H1 (cell line): ENCODE measurements at regions not wholly inside any gene's neighbourhood (a gene's known extent, or its start where the extent isn't known, plus 50 kb on each side); places are given as distances from the start of the nearest gene placed in this dataset.

Experiments used
- CTCF ChIA-PET: fragments of 300-600 bp; sonication (Branson Sonifier 250); formaldehyde crosslinking; loops from one replicate; lab custom pipeline; 2021; ENCODE audit not compliant: partially characterized antibody; lab: Charles Lee
- POLR2A ChIA-PET: fragments of 300-600 bp; sonication (Branson Sonifier 250); formaldehyde crosslinking; loops from one replicate; lab custom pipeline; 2021; ENCODE audit warnings: inconsistent platforms; ENCODE audit not compliant: partially characterized antibody; lab: Charles Lee
- DNase-seq, 2 experiments: peaks; one replicate each; pipeline versions ENCODE4 v3.0.0 to v3.0.0-alpha.2; 2010 to 2022; ENCODE audit warnings: low spot score in 2 of 2, low read depth in 1 of 2, mixed read lengths in 1 of 2
- FAIRE-seq: peaks from 2 replicates; lab custom pipeline; 2011; peaks lifted over from hg19 to GRCh38; lab: Jason Lieb, UNC
- H2AFZ ChIP-seq: 2 replicates; pipeline ENCODE4 v1.8.1; 2012; ENCODE audit warnings: low read length, inconsistent platforms
- H2AK5ac ChIP-seq: 2 replicates; pipeline ENCODE4 v1.6.1; 2013; ENCODE audit warnings: low read depth, low read length
- H2BK120ac ChIP-seq: replicated peaks from 2 replicates; pipeline ENCODE3; 2013; ENCODE audit warnings: low read depth, low read length, inconsistent platforms
- H2BK12ac ChIP-seq: 2 replicates; pipeline ENCODE4 v1.6.1; 2013; ENCODE audit warnings: low read depth, low read length
- H2BK15ac ChIP-seq: 2 replicates; pipeline ENCODE4 v1.6.1; 2013; ENCODE audit warnings: low read length
- H2BK20ac ChIP-seq: 2 replicates; pipeline ENCODE4 v1.6.1; 2013; ENCODE audit warnings: low read length
- H2BK5ac ChIP-seq: 2 replicates; pipeline ENCODE4 v1.6.1; 2013; ENCODE audit warnings: low read depth, low read length
- H3K14ac ChIP-seq: 2 replicates; pipeline ENCODE4 v1.6.1; 2013; ENCODE audit warnings: inconsistent platforms; ENCODE audit not compliant: insufficient read length
- H3K18ac ChIP-seq: 2 replicates; pipeline ENCODE4 v1.6.1; 2013; ENCODE audit warnings: low read length; ENCODE audit errors: extremely low read depth
- H3K23ac ChIP-seq: 2 replicates; pipeline ENCODE4 v1.6.1; 2013; ENCODE audit warnings: inconsistent platforms; ENCODE audit not compliant: insufficient read length
- H3K23me2 ChIP-seq: 2 replicates; pipeline ENCODE4 v1.6.1; 2013; ENCODE audit warnings: low read depth, low read length
- H3K27ac ChIP-seq: 2 replicates; pipeline ENCODE4 v1.6.1; 2011; ENCODE audit warnings: low read depth, low read length, inconsistent platforms
- H3K27me3 ChIP-seq, 4 experiments: replicated peaks in 1 of 4; 1 replicate in 1 of 4; 2 replicates in 3 of 4; pipeline versions ENCODE4 v1.6.1 to v1.8.1; 2011 to 2013; ENCODE audit warnings: low read length in 3 of 4, mild to moderate bottlenecking in 3 of 4, inconsistent platforms in 2 of 4, mixed read lengths in 2 of 4, moderate library complexity in 1 of 4; ENCODE audit not compliant: control insufficient read depth in 3 of 4, insufficient read depth in 3 of 4; ENCODE audit errors: extremely low read depth in 1 of 4
- H3K36me3 ChIP-seq, 4 experiments: 2 replicates each; pipeline versions ENCODE4 v1.6.1 to v1.8.1; 2011 to 2013; ENCODE audit warnings: mild to moderate bottlenecking in 4 of 4, low read length in 3 of 4, moderate library complexity in 2 of 4, control low read depth in 1 of 4, inconsistent platforms in 1 of 4; ENCODE audit not compliant: insufficient read depth in 4 of 4, control insufficient read depth in 2 of 4
- H3K4ac ChIP-seq: replicated peaks from 2 replicates; pipeline ENCODE3; 2013; ENCODE audit warnings: low read length, low read depth, mixed read lengths, inconsistent platforms; ENCODE audit not compliant: insufficient read length
- H3K4me1 ChIP-seq, 4 experiments: replicated peaks in 1 of 4; 1 replicate in 1 of 4; 2 replicates in 3 of 4; pipeline versions ENCODE4 v1.6.1 to v1.8.1; 2011 to 2013; ENCODE audit warnings: low read length in 3 of 4, inconsistent platforms in 2 of 4, mixed read lengths in 1 of 4; ENCODE audit not compliant: insufficient read depth in 4 of 4, control insufficient read depth in 3 of 4
- H3K4me2 ChIP-seq, 2 experiments: 2 replicates each; pipeline versions ENCODE4 v1.6.1 to v1.8.1; 2011 to 2013; ENCODE audit warnings: low read depth in 2 of 2, low read length in 2 of 2, control low read depth in 1 of 2, inconsistent platforms in 1 of 2, mild to moderate bottlenecking in 1 of 2; ENCODE audit not compliant: insufficient read depth in 1 of 2
- H3K4me3 ChIP-seq, 4 experiments: fragments of 200-600, 300-600 bp in 1 of 4; sonication (generic), shearing (Covaris generic), sonication (Bioruptor Twin) in 1 of 4; 2 replicates each; pipeline versions ENCODE4 v1.5.1 to v1.8.1; 2011 to 2016; ENCODE audit warnings: low read length in 4 of 4, low read depth in 3 of 4, control low read depth in 2 of 4, inconsistent platforms in 2 of 4, mild to moderate bottlenecking in 2 of 4, mixed read lengths in 1 of 4, moderate library complexity in 1 of 4; ENCODE audit not compliant: insufficient read depth in 2 of 4; ENCODE audit errors: extremely low read depth in 1 of 4
- H3K56ac ChIP-seq: replicated peaks from 2 replicates; pipeline ENCODE3; 2013; ENCODE audit warnings: low read depth, mild to moderate bottlenecking, mixed read lengths, low read length, inconsistent platforms; ENCODE audit not compliant: insufficient read length
- H3K79me1 ChIP-seq: 2 replicates; pipeline ENCODE4 v1.6.1; 2013; ENCODE audit warnings: low read depth, low read length, control low read depth
- H3K79me2 ChIP-seq, 2 experiments: 2 replicates each; pipeline versions ENCODE4 v1.6.1 to v1.8.1; 2012 to 2013; ENCODE audit warnings: low read length in 2 of 2, mild to moderate bottlenecking in 2 of 2, inconsistent platforms in 1 of 2; ENCODE audit not compliant: insufficient read depth in 2 of 2, control insufficient read depth in 1 of 2
- H3K9ac ChIP-seq, 4 experiments: replicated peaks in 1 of 4; 1 replicate in 1 of 4; 2 replicates in 3 of 4; pipeline versions ENCODE4 v1.6.1 to v1.8.1; 2011 to 2013; ENCODE audit warnings: low read depth in 3 of 4, low read length in 3 of 4, control low read depth in 2 of 4, mild to moderate bottlenecking in 2 of 4, moderate library complexity in 2 of 4, inconsistent platforms in 1 of 4; ENCODE audit errors: extremely low read depth in 1 of 4
- H3K9me3 ChIP-seq, 2 experiments: 2 replicates each; pipeline versions ENCODE4 v1.6.1 to v1.8.1; 2012 to 2013; ENCODE audit warnings: mild to moderate bottlenecking in 2 of 2, moderate library complexity in 2 of 2, control low read depth in 1 of 2, inconsistent platforms in 1 of 2, low read depth in 1 of 2, low read length in 1 of 2, mixed read lengths in 1 of 2; ENCODE audit not compliant: insufficient read depth in 2 of 2
- H4K20me1 ChIP-seq, 2 experiments: replicated peaks in 1 of 2; 2 replicates each; pipeline versions ENCODE3 to v1.8.1; 2011 to 2013; ENCODE audit warnings: inconsistent platforms in 2 of 2, low read length in 2 of 2, mild to moderate bottlenecking in 1 of 2; ENCODE audit not compliant: insufficient read depth in 2 of 2, control insufficient read depth in 1 of 2
- H4K5ac ChIP-seq: 2 replicates; pipeline ENCODE4 v1.6.1; 2013; ENCODE audit warnings: low read length, low read depth, mixed read lengths, inconsistent platforms; ENCODE audit not compliant: insufficient read length
- H4K8ac ChIP-seq: 2 replicates; pipeline ENCODE4 v1.8.0; 2013; ENCODE audit warnings: mild to moderate bottlenecking, moderate library complexity, low read length, inconsistent platforms; ENCODE audit not compliant: insufficient read depth; ENCODE audit errors: extremely low read depth
- H4K91ac ChIP-seq: replicated peaks from 2 replicates; pipeline ENCODE3; 2013; ENCODE audit warnings: low read length, mixed read lengths, inconsistent platforms; ENCODE audit not compliant: insufficient read length
- CBX8 ChIP-seq: fragments of 300-800, 300-1000 bp; sonication (generic); IDR thresholded peaks from 2 replicates; pipeline ENCODE4 v1.7.1; 2016; ENCODE audit warnings: low read depth, low read length, borderline replicate concordance
- CHD2 ChIP-seq: IDR thresholded peaks from 2 replicates; pipeline ENCODE4 v1.6.1; 2012; ENCODE audit warnings: low read length, improper control_type of control experiment
- MAX ChIP-seq: IDR thresholded peaks from 2 replicates; pipeline ENCODE4 v1.6.1; 2012; ENCODE audit warnings: inconsistent platforms
- NANOG ChIP-seq: IDR thresholded peaks from 2 replicates; pipeline ENCODE4 v1.6.1; 2011; ENCODE audit warnings: low read length, low read depth, mild to moderate bottlenecking, inconsistent platforms; ENCODE audit not compliant: insufficient read depth, poor library complexity, severe bottlenecking
- POU5F1 ChIP-seq: IDR thresholded peaks from 2 replicates; pipeline ENCODE4 v1.6.1; 2011; ENCODE audit warnings: low read depth, mild to moderate bottlenecking, low read length, moderate library complexity
- RAD21 ChIP-seq, 2 experiments: IDR thresholded peaks in 1 of 2; conservative IDR thresholded peaks in 1 of 2; 2 replicates each; pipeline ENCODE4 v1.6.1; 2011; ENCODE audit warnings: low read depth in 2 of 2, low read length in 2 of 2, improper control_type of control experiment in 1 of 2, inconsistent platforms in 1 of 2, mild to moderate bottlenecking in 1 of 2, moderate library complexity in 1 of 2
- RFX5 ChIP-seq: IDR thresholded peaks from 2 replicates; pipeline ENCODE4 v1.6.1; 2011; ENCODE audit warnings: low read depth, low read length, improper control_type of control experiment, borderline replicate concordance
- RXRA ChIP-seq: IDR thresholded peaks from 2 replicates; pipeline ENCODE4 v1.6.1; 2011; ENCODE audit warnings: low read depth, mild to moderate bottlenecking, low read length, moderate library complexity; ENCODE audit not compliant: insufficient read depth
- SIX5 ChIP-seq: IDR thresholded peaks from 2 replicates; pipeline ENCODE4 v1.6.1; 2011; ENCODE audit warnings: mild to moderate bottlenecking, low read depth, low read length
- TBP ChIP-seq: IDR thresholded peaks from 2 replicates; pipeline ENCODE4 v1.6.1; 2011; ENCODE audit warnings: low read depth, low read length, improper control_type of control experiment
- ZNF274 ChIP-seq: IDR thresholded peaks from 2 replicates; pipeline ENCODE4 v1.7.0; 2012; ENCODE audit warnings: low read length, borderline replicate concordance; ENCODE audit errors: extremely low read depth
- WGBS, 2 experiments: shearing (Covaris generic) in 1 of 2; methylation state at CpG; one replicate each; pipeline versions ENCODE4 v1.1.6 to v1.1.7; 2013 to 2015; ENCODE audit warnings: low lambda C conversion rate in 2 of 2, mixed read lengths in 2 of 2, inconsistent platforms in 1 of 2, low coverage in 1 of 2, missing lambda C conversion rate in 1 of 2; ENCODE audit not compliant: insufficient replicate concordance in 2 of 2, insufficient coverage in 1 of 2, insufficient read length in 1 of 2; ENCODE audit errors: extremely low coverage in 1 of 2, missing lambda C conversion rate in 1 of 2; 5-methylcytosine and 5-hydroxymethylcytosine counted together

- Histone ChIP-seq H3K23me2 (no peaks in the 10 kb centered on the region), H3K18ac (no peak overlapping the region), H4K5ac (no peak overlapping the region), H2AK5ac (no peak overlapping the region), H3K9me3 (no peaks in the 10 kb centered on the region), H4K8ac (no peak overlapping the region), H2BK20ac (no peak overlapping the region), H3K23ac (no peak overlapping the region), H2BK15ac (no peak overlapping the region), H3K27me3 (no peaks in the 10 kb centered on the region), H3K4me3 (no peak overlapping the region), H3K79me2 (no peaks in the 10 kb centered on the region), H2BK5ac (no peak overlapping the region), H2BK120ac (no peak overlapping the region), H2AFZ (no peak overlapping the region), H3K27ac (no peak overlapping the region), H3K14ac (no peak overlapping the region), H3K4ac (no peak overlapping the region), H3K4me2 (no peak overlapping the region), H3K56ac (no peak overlapping the region), H3K4me1 (no peaks in the 10 kb centered on the region), H3K79me1 (no peaks in the 10 kb centered on the region), H3K9ac (no peak overlapping the region), H4K91ac (no peak overlapping the region), H2BK12ac (no peak overlapping the region), H4K20me1 (no peaks in the 10 kb centered on the region), H3K36me3 (no peaks in the 10 kb centered on the region)
- no peak for FAIRE-seq
- DNase-seq = no peak
- CTCF ChIA-PET = interaction anchor here (0.6 to 1.4 kb wide), 3 partner anchors 10 to 551 kb away, joined by 3 to 4 read pairs (median 4); no protein-coding TSS in a partner anchor
- TF ChIP-seq TBP = no peak
- TF ChIP-seq SIX5 = no peak
- no peak for TF ChIP-seq CHD2
- TF ChIP-seq MAX = no peak
- TF ChIP-seq NANOG = no peak
- TF ChIP-seq RAD21 (IDR thresholded peaks at IDR 0.05 in 1 of 2, conservative IDR thresholded peaks at IDR 0.05 in 1 of 2; ENCODE audit: low read depth in 2 of 2, low read length in 2 of 2) = no peak
- no peak for TF ChIP-seq RXRA
- no peak for TF ChIP-seq CBX8
- TF ChIP-seq POU5F1 = no peak
- no peak for TF ChIP-seq ZNF274
- no peak for TF ChIP-seq RFX5
- WGBS, 2 experiments = 90% methylated on average over 4 of the region's 4 CpGs; no CpG with 5 or more reads in 1 of the 2 experiments
- POLR2A ChIA-PET = no interaction called here
Measured at GRCh38 chr1:82230667-82231066, 429.9 kb downstream of the ADGRL2 start.
